Activated CD4-positive, alpha-beta T cell treated with anti-CD3 and anti-CD28 coated beads, Interleukin-2, amount 50 U/mL, for 24 hours (primary cell): ENCODE measurements at regions not wholly inside any gene's neighbourhood (a gene's known extent, or its start where the extent isn't known, plus 50 kb on each side); places are given as distances from the start of the nearest gene placed in this dataset.
A peak's percentile ranks its signal among the peaks of the same experiment; 100 is the strongest.
"Not testable (repeated sequence)": the region's sequence is repeated elsewhere in the genome, so short reads cannot be mapped to it uniquely, and the experiment has no call there.

ENCODE experiments used
- DNase-seq, 2 donors: peaks; one replicate each; pipeline ENCODE4 v3.0.0-alpha.2; 2020; ENCODE audit warnings: low read depth in 1 of 2, low spot score in 1 of 2

- no peak for DNase-seq
Observed at GRCh38 chr21:15568516-15568915, 161.3 kb upstream of the USP25 start.

DNA sequence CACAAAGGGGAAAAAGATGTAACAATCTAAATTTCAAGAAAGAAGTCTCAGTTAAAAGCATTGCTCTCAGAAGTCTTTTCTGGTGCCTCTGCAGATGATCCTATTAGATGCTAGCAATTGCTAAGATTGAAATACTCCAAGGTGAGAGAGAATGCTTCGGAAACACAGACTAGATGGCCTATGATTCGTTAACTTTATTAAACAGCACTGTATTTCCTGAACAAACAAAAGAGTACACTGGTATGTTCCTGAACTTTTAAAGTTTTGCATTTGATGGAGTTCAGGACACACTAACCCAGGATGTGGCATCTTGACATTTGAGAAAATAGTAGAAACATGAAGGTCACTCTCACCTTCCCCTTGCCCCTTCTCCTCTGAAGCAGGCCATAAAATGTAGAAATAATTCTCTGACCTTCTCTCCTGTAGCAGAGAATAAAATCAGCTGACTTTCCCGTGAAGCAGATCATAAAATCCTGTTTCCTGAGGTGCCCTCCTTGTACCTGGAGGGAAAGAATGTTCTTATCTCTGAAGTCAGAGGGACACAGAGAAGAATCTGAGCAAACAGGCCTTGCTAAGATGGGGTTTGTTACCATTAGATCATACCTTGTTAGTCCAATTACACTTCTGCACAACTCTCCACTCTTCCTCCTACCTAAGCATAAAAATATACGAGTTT is 142.9 kb upstream of the USP25 start:
- DNase-seq, result no peak

- peak in 1 of 2 donors; percentile 4 for DNase-seq
Observed at GRCh38 chr21:15592271-15592860, 137.4 kb upstream of the USP25 start.

GRCh38 chr21:15592957-15593356 is 136.8 kb upstream of the USP25 start:
- DNase-seq, result no peak

DNA sequence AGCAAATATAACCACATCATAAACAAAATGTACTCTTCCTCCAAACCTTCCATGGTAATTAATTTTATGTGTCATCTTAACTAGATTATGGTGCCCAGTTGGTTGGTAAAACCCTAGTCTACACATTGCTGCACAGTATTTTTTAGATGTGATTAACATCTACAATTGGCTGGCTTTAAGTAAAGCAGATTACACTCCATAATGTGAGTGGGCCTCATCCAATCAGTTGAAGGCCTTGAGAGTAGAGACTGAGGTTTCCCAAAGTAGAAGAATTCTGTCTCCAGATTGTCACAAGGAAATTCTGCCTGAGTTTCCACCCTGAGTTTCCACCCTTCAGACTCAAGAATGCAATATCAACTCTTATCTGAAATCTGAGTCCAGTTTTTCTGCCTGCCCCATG is 128.4 kb upstream of the USP25 start:
- no peak for DNase-seq

GRCh38 chr21:15604413-15604812 is 125.4 kb upstream of the USP25 start:
- no peak for DNase-seq

DNA sequence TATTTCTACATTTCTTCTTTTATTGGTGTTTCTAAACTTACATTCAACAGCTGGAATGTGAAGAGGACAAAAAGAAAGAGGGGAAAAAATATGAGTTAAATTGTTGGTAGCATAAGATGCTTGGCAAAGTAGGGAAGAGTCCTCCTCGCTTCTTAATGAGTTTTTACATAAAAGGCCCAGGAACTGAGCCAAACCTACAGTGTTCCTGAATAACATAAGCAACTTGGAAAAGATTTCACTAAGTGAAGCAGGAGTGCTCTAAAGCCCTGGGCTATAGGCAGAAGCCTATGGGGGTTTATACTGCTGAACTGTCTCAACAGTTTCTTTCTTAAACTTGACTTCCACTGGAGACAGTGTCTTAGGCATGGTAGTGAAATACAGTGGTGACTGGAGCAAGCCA is 115.0 kb upstream of the USP25 start:
- no peak for DNase-seq

DNA sequence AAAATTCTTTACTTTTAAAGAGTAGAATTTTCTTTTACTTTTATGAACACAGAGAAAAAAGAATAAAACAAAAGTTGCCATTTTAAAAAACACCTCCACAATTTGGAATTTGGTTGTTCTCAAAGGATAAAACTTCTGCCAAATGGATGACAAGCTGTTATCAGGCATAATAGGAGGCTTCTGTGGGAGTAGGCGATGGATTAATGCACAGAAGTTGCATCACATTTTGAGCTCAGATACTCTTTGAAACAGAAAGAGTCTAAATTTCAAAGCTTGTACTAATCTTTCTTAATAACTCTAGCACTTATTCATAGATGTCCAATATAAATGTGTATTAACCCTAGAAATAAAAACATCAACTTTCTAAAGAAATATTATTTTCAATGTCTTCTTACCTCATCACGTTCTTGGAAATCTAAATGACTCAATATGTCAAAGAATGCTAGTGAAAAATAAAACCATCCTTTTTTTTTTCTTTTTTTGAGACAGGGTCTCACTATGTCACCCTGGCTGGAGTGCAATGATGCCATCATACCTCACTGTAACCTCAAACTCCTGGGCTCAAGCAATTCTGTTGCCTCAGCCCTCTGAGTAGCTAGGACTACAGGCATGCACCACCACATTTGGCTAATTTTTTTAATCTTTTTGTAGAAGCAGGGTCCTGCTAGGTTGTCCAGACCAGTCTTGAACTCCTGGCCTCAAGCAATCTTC is 112.8 kb upstream of the USP25 start:
- DNase-seq, result no peak

DNA sequence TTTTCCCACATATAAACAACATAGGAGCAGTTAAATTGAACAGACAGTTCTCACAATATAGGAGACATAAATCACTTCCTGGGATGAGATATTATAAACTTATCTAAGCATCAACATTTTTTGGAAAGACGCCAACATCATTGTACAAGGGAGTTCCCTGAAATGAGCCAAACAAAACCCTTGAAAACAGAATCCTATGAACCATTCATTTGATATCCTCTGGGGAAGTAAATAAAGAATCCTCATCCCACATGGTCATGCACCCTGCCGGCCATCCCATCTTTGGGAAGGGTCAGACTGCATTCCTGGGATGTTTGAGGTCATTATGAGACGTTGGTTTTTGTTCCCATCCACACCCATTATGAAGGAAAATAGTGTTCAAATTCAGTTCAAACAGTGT is 111.8 kb upstream of the USP25 start:
- no peak for DNase-seq

- DNase-seq, result no peak
Observed at GRCh38 chr21:15620892-15621291, 108.9 kb upstream of the USP25 start.

DNA sequence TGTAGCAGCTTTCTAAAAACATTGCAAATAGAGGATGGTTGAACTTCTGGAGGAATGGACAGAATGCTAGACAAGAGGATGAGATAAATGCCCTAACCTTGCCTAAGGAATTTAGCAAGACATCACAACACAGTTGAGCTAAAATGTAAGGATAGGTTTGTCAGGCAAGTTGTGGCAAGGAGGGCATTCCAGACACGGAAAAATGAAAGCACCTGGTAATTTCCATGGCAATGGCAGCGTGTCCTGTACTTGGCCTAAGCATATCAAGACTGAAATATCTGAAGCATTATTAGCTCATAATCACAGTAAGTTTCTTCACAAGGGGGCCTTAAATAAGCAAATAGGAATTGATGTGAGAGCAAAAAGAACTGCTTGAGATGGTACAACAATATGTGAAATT is 105.1 kb upstream of the USP25 start:
- DNase-seq, result no peak

DNA sequence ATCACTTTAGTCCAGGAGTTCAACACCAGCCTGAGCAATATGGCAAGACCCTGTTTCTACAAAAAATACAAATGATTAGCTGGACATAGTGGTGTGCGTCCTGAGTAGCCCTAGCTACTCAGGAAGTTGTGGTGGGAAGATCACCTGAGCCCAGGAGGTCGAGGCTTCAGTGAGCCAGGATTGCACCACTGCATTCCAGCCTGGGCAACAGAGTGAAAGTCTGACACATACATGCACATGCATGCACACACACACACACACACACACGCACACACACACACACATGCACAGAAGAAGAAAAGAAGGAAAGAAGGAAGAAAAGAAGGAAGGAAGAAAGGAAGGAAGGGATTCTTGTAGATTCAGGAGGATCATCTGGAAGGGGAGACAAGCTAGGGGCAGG is 104.4 kb upstream of the USP25 start:
- DNase-seq, result no peak

GRCh38 chr21:15626031-15626430 is 103.8 kb upstream of the USP25 start:
- DNase-seq, result no peak

GRCh38 chr21:15627011-15627410 is 102.8 kb upstream of the USP25 start:
- no peak for DNase-seq

DNA sequence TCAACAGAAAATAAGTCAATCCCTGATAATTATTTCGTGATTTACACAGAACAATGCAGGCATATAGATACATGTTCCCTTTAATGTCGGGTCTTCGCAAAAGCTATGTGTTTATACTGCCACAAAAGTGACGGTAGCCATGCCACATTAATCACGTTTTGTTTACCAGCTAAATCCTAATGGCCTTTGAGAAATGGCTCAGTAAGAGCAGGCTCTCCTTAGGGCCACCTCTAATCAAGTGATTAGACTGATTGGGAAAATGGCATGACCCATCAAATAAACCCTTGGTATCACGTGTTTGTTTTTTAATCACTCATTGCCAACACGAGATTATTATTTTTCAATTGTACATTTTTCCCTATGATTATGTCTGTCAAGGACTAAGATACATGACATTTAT is 102.0 kb upstream of the USP25 start:
- no peak for DNase-seq

- no peak for DNase-seq
Observed at GRCh38 chr21:15631342-15631741, 98.4 kb upstream of the USP25 start.

- DNase-seq, result not testable (repeated sequence)
Observed at GRCh38 chr21:15634541-15634940, 95.2 kb upstream of the USP25 start.

GRCh38 chr21:15638856-15639549 is 90.8 kb upstream of the USP25 start:
- DNase-seq, result no peak

GRCh38 chr21:15640113-15640512 is 89.7 kb upstream of the USP25 start:
- DNase-seq, result not testable (repeated sequence)

GRCh38 chr21:15644489-15644888 is 85.3 kb upstream of the USP25 start:
- no peak for DNase-seq

- DNase-seq, result no peak
Observed at GRCh38 chr21:15645830-15646229, 84.0 kb upstream of the USP25 start.

- DNase-seq, result no peak
Observed at GRCh38 chr21:15650735-15651134, 79.0 kb upstream of the USP25 start.
